GM19438 (cell line): ENCODE measurements at regions not wholly inside any gene's neighbourhood (a gene's known extent, or its start where the extent isn't known, plus 50 kb on each side); places are given as distances from the start of the nearest gene placed in this dataset.
"Not testable (repeated sequence)": the region's sequence is repeated elsewhere in the genome, so short reads cannot be mapped to it uniquely, and the experiment has no call there.

Source experiments
- ATAC-seq: cut with Tn5 transposase; IDR thresholded peaks from one replicate; pipeline ENCODE4 v1.9.1; 2021; ENCODE audit warnings: low read depth; ENCODE audit not compliant: unreplicated experiment

GRCh38 chr16:59121411-59122261, 387.5 kb upstream of the GOT2 start:
- no peak for ATAC-seq

GRCh38 chr16:59116744-59117143, 382.6 kb upstream of the GOT2 start:
- no peak for ATAC-seq

DNA sequence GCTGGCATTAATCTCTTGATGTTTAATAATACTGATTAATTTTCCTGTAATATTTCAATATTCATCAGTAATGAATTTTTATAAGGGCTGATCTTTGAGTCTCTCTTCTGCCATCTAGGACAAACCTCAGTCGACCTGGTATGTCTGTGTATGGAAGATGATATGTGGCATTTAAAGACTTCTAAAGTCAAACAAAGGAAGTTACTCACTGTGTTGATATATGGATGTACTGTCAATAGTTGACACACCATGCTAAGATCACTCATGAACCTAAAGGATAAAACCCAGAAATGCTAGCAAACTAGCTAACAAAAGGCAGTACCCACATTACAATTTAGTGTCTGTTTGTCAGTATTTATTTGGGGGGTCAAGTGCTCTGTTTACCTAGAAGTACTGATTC, 380.7 kb upstream of the GOT2 start:
- no peak for ATAC-seq

DNA sequence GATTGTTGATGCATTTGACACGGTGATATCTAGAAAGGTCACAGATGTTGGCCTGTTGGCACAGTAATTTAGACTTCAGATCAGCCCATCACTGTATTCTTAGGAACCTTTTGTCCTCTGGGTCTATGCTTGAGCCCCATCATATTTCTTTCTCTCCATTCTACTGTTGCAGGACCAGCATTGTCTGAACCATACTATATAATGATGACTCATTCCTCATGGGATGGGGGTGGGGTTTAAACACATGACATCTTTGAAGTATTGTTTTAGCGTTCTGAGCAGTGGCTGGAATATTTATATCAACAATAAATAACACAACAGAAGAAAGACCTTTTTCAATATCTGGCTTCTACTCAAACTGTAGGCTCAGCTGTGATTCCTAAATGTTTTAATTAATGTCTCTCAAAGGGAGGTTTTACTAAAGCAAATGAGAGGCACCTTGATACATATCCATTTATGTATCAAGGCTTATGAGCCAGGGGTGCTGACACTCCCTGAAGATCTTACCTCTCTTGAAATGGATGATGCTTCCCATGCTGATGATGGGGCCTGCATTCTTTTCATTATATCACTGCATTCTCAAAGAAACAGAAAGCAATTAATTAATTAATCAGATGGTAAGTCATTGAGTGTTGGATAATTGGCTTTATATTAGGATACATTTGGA, 379.0 kb upstream of the GOT2 start:
- no peak for ATAC-seq

- ATAC-seq = no peak
Observed at GRCh38 chr16:59111280-59111679, 377.2 kb upstream of the GOT2 start.

GRCh38 chr16:59108374-59108773, 374.3 kb upstream of the GOT2 start:
- ATAC-seq = no peak

DNA sequence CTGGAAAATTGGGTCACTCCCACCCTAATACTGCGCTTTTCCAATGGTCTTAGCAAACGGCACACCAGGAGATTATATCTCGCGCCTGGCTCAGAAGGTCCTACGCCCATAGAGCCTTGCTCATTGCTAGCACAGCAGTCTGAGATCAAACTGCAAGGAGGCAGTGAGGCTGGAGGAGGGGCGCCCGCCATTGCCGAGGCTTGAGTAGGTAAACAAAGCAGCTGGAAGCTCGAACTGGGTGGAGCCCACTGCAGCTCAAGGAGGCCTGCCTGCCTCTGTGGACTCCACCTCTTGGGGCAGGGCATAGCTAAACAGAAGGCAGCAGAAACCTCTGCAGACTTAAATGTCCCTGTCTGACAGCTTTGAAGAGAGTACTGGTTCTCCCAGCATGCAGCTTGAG, 362.6 kb upstream of the GOT2 start:
- not testable (repeated sequence) for ATAC-seq

- ATAC-seq = no peak
Observed at GRCh38 chr16:59090541-59090940, 356.4 kb upstream of the GOT2 start.

DNA sequence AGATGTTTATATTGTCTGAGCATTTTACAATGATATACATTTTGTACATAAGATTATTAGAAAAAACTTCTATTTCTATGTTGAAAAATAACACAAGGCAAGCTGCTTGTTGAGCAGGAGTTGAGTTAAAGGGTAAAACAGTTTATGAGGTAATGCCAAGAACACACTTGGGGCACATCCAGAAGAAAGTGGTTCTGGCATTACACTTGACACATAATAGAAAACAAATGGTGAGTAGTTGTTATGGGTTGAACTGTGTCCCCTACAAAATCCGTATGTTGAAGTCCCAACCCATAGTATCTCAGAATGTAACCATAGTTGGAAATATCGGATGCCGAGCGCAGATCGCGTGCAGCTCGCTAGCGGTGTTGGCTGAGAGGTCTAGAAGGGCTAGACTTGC, 354.3 kb upstream of the GOT2 start:
- no peak for ATAC-seq

DNA sequence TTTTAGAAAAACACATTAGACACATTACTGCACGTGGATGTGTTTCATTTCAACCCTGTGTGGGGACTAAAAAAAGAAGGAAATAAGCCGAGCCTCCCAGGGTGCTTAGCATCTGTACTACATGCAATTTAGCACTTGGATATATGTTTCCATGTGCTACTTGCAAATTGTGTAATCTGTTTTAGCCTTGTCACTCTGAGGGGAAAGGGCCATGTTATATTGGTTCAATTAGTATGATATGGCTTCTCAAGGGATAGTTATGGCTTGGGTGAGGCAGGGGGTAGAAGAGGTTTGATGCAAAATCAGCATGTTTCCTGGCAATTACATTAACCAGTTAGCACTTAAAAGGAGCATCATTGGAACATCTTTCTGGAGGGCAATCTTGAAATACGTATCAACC, 353.5 kb upstream of the GOT2 start:
- no peak for ATAC-seq

DNA sequence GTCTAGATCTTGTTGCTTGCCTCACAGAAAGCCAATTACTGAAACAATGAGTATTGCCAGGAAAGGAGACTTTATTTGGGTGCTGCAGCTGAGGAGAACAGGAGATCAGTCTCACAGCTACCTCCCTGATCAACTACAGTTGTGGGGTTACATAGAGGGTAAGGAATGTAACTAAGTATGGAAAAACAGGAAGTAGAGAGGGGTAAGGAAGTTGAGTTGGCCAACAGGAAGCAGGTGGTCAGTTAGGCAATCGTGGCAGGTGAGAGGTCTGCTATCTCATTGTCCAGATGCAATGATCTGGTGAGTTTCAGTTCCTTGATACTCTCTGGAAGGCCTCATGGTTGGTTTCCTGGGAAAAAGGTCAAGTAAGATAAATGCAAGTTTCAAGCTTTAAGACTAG, 333.1 kb upstream of the GOT2 start:
- no peak for ATAC-seq

GRCh38 chr16:59060207-59060606, 326.1 kb upstream of the GOT2 start:
- no peak for ATAC-seq

DNA sequence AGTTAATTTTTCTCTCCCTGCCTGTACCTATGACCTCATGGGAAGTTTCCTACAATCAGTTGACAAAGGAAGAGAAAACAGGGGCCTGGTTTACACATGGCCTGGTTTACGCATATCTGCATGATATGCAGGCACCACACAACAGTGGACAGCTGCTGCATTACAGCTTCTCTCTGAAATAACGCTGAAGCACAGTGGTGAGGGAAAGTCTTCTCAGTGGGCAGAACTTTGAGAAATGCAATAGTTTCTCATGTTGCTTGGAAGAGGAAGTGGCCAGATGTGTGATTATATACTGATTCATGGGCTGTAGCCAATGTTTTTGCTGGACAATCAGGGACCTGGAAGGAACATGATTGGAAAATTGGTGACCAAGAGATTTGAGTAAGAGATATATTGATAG, 324.1 kb upstream of the GOT2 start:
- no peak for ATAC-seq

- no peak for ATAC-seq
Observed at GRCh38 chr16:59053911-59054310, 319.8 kb upstream of the GOT2 start.

DNA sequence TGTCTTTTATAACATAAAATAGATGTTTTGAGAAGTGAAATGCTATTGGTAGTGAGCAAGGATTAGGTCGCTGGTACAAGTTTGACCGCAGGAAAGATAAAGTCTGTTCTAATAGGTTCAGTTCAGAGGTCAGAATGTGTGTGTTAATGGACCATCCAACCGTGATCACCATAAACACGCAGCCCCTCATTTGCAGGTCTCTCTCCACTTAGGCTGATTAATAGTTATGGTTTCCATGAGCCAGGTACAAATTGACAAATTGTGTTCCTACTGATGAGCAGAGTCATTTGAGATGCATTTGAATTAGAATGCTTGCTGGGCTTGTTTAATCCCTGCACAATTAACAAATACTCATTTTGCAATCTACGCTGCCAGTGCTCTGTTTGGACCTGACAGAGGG, 318.1 kb upstream of the GOT2 start:
- no peak for ATAC-seq

DNA sequence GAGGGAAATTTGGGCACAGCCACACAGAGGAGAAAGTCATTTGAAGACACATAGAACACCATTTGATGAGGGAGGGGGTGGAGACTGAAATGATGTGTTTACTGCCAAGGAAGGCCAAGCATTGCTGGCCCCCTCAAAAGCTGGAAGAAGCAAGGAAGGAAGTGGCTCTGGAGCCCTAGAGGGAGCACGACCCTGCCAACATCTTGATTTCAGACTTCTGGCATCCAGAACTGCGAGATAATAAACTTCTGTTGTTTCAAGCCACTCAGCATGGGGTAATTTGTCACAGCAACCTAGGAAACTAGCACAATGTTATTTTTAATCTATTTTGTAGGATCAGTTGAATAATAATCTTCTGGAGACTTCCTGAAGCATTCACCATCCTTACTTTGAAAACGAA, 314.8 kb upstream of the GOT2 start:
- ATAC-seq = no peak

DNA sequence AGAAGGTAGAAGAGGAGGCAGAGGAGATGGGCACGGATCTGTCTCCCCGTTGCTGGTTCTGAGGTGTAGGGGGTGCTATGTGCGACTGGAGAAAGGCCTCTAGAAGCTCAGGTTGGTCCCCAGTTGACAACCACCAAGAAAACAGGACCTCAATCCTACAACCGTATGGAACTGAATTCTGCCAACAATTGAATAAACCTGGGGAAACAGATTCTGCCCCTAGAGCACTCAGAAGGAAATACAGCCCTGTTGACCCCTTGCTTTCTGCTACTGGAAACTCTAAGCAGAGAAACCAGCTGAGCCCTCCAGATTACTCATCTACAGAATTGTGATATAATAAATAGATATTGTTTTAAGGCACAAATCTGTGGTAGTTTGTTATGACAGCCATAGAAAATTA, 313.0 kb upstream of the GOT2 start:
- no peak for ATAC-seq

DNA sequence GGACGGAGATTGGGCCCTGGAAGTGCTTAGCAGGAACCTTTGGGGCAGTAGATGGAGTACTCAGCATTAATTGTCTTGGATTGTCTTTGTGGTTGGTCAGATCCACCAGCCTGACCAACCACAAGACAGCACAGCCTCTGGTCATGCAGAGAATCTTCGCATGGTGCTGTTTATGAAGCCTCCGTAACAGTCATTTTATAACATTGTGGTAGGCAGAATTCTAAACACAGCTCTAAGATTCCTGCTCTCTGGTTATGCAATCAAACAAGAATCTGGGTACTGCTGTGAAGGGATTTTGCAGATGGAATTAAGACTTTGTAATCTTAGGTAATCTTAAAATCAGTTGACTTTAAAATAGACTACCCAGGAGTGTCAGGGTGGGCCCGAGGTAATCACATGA, 312.2 kb upstream of the GOT2 start:
- ATAC-seq = no peak

- no peak for ATAC-seq
Observed at GRCh38 chr16:59045501-59045900, 311.4 kb upstream of the GOT2 start.

- ATAC-seq = no peak
Observed at GRCh38 chr16:59044616-59045015, 310.5 kb upstream of the GOT2 start.

DNA sequence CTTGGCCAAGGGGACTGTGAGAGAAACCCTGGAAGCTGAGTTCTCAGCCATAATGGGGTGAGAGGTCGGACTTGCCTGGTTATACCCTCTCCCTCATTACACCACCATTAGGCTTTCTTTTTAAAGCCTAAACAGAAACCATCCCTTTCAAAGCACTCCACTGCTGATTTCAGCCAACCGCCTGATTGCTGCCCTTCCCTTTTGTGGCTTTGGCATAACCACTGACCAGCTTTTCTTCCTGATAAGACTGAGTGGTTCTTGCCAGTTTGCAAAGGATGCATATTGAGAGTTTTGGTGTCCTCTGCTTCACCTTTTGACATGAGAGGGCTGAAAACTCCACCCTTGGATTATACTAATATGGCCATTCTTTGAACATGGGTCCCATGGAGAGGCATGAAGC, 308.2 kb upstream of the GOT2 start:
- ATAC-seq = no peak

DNA sequence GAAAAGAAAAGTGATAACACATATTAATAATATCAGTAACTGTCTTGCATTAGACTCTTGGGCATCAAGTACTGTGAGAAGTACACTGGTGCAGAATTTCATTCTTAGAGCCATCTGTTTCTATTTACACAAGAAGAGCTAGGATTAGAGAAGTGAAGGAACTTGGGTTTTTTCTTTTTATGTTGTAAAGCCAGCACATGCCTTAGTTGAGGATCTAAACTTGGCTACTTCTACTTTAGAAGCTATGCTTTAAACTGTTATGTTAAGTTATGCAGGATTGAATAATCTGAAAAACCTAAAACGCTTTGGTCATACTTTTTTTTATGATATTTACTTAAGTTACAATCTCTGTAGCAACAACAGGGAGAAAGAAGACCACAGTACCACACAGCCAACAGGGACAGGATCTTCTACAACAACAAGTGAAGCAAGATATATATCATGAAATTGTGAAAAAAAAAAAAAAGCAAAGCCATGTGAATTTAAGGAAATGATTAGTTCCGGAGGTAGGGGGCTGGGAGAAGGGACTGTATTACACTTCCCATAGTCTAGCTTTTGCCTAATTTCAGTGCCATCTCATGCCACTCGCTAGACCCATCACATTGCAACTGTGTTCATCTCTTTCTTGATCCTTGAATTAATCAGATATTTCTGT, 305.1 kb upstream of the GOT2 start:
- ATAC-seq = no peak
